HepG2 (cell line): ENCODE measurements at regions not wholly inside any gene's neighbourhood (a gene's known extent, or its start where the extent isn't known, plus 50 kb on each side); places are given as distances from the start of the nearest gene placed in this dataset.

Source experiments
- ATAC-seq: fragments of 200-7000 bp; cut with Tn5 transposase; 3 replicates; pipeline ENCODE4 v1.9.1; 2020; ENCODE audit warnings: mild to moderate bottlenecking, moderate library complexity
- BruUV-seq: library from RNA; stranded (reverse); fragments of 400-500 nt; replicated peaks from 2 replicates; lab custom pipeline; 2021; lab: Mats Ljungman, UMichigan
- CTCF ChIA-PET: fragments of 300-600 bp; formaldehyde crosslinking; extraction: SDS; loops from one replicate; lab custom pipeline; 2021; ENCODE audit warnings: low total read pairs, inconsistent platforms, low intra/inter-chr PET ratio; lab: Yijun Ruan, JAX
- POLR2A ChIA-PET: fragments of 350-600 bp; sonication (Branson Sonifier 250); formaldehyde crosslinking; loops from one replicate; lab custom pipeline; 2020; ENCODE audit warnings: antibody characterized with exemption, inconsistent platforms; lab: Yijun Ruan, JAX
- DNase-seq: peaks from one replicate; pipeline ENCODE4 v3.0.0-alpha.2; 2015; ENCODE audit warnings: low spot score
- FAIRE-seq: peaks from 3 replicates; lab custom pipeline; 2011; peaks lifted over from hg19 to GRCh38; lab: Jason Lieb, UNC
- H2AFZ ChIP-seq: one replicate; pipeline ENCODE4 v1.6.1; 2011; ENCODE audit warnings: low read length, inconsistent platforms
- H3K27ac ChIP-seq: fragments of 300-600 bp; 3 replicates; pipeline ENCODE4 v1.8.0; 2011; ENCODE audit warnings: mixed run types, mild to moderate bottlenecking, mixed read lengths, low read length, inconsistent platforms; ENCODE audit not compliant: insufficient read depth; ENCODE audit errors: extremely low read length
- H3K27me3 ChIP-seq, 2 experiments: fragments of 200-600 bp in 1 of 2; 2 replicates in 1 of 2; 3 replicates in 1 of 2; pipeline versions ENCODE4 v1.6.0 to v1.8.0; 2011; ENCODE audit warnings: low read length in 2 of 2, mild to moderate bottlenecking in 2 of 2, moderate library complexity in 2 of 2, inconsistent platforms in 1 of 2; ENCODE audit not compliant: insufficient read depth in 2 of 2, control insufficient read depth in 1 of 2
- H3K36me3 ChIP-seq, 2 experiments: fragments of 200-600 bp in 1 of 2; replicated peaks in 1 of 2; 2 replicates in 1 of 2; 3 replicates in 1 of 2; pipeline versions ENCODE4 v1.5.1 to v1.8.0; 2011; ENCODE audit warnings: low read length in 2 of 2, inconsistent platforms in 1 of 2; ENCODE audit not compliant: insufficient read depth in 2 of 2, control insufficient read depth in 1 of 2
- H3K4me1 ChIP-seq: 2 replicates; pipeline ENCODE4 v1.5.1; 2012; ENCODE audit warnings: low read length, inconsistent platforms; ENCODE audit not compliant: insufficient read depth
- H3K4me2 ChIP-seq: 2 replicates; pipeline ENCODE4 v1.6.0; 2011; ENCODE audit warnings: low read depth, low read length, inconsistent platforms
- H3K4me3 ChIP-seq, 3 experiments: fragments of 200-600 bp in 1 of 3; sonication (generic), shearing (Covaris generic) in 1 of 3; replicated peaks in 1 of 3; 2 replicates each; pipeline ENCODE4 v1.5.1; 2011 to 2016; ENCODE audit warnings: low read length in 3 of 3, inconsistent platforms in 2 of 3, low read depth in 2 of 3, mild to moderate bottlenecking in 2 of 3, control low read depth in 1 of 3, mixed read lengths in 1 of 3; ENCODE audit not compliant: insufficient read depth in 1 of 3
- H3K79me2 ChIP-seq: one replicate; pipeline ENCODE4 v1.6.1; 2011; ENCODE audit warnings: low read length, inconsistent platforms; ENCODE audit not compliant: insufficient read depth
- H3K9ac ChIP-seq: 2 replicates; pipeline ENCODE4 v1.6.0; 2011; ENCODE audit warnings: mild to moderate bottlenecking, low read depth, low read length, inconsistent platforms; ENCODE audit not compliant: insufficient read depth
- H3K9me3 ChIP-seq: 2 replicates; pipeline ENCODE4 v1.5.1; 2012; ENCODE audit warnings: mild to moderate bottlenecking, low read length
- H4K20me1 ChIP-seq: 2 replicates; pipeline ENCODE4 v1.6.0; 2011; ENCODE audit warnings: inconsistent platforms, mild to moderate bottlenecking, low read length, moderate library complexity; ENCODE audit not compliant: insufficient read depth
- SCMH1 ChIP-seq: sonication (generic); formaldehyde crosslinking; IDR thresholded peaks from 2 replicates; pipeline ENCODE4 v1.9.0; 2021; ENCODE audit warnings: missing genetic modification reagents, mild to moderate bottlenecking, borderline replicate concordance
- SNAPC4 ChIP-seq: sonication (generic); formaldehyde crosslinking; IDR thresholded peaks from 2 replicates; pipeline ENCODE4 v1.4.0; 2020; ENCODE audit warnings: mild to moderate bottlenecking, missing genetic modification reagents
- STAG1 ChIP-seq: sonication (generic); formaldehyde crosslinking; IDR thresholded peaks from 2 replicates; pipeline ENCODE4 v1.4.0; 2020; ENCODE audit warnings: missing genetic modification reagents
- ZBTB26 ChIP-seq: IDR thresholded peaks from 2 replicates; pipeline ENCODE4 v1.6.1; 2016; ENCODE audit warnings: missing compliant biosample characterization, missing genetic modification reagents, borderline replicate concordance
- ZNF180 ChIP-seq: sonication (generic); formaldehyde crosslinking; IDR thresholded peaks from 2 replicates; pipeline ENCODE4 v1.4.0; 2020; ENCODE audit warnings: low read depth, missing genetic modification reagents, borderline replicate concordance
- ZNF512 ChIP-seq: sonication (generic); formaldehyde crosslinking; IDR thresholded peaks from 2 replicates; pipeline ENCODE4 v1.4.0; 2020; ENCODE audit warnings: mild to moderate bottlenecking, missing genetic modification reagents
- WGBS: methylation state at CpG from one replicate; pipeline ENCODE4 v1.1.6; 2017; ENCODE audit warnings: low lambda C conversion rate; 5-methylcytosine and 5-hydroxymethylcytosine counted together
- in situ Hi-C: cut with HindIII; loops from 2 replicates; pipeline ENCODE4 v1.10.0; 2017; ENCODE audit warnings: low pct_unique_long_range_greater_than_20kb; ENCODE audit not compliant: extremely low pct_ligation_motif_present
- intact Hi-C: fragments of 100-400 bp; cut with micrococcal nuclease; formaldehyde crosslinking; loops from one replicate; pipeline ENCODE4 v1.10.0; 2022; ENCODE audit not compliant: unreplicated experiment
- TF ChIP-seq, protein P1 (sequence below): sonication (generic); formaldehyde crosslinking; IDR thresholded peaks from 2 replicates; pipeline ENCODE4 v1.8.0; 2022; ENCODE audit warnings: missing genetic modification reagents, low read depth, mild to moderate bottlenecking, borderline replicate concordance

- no peak overlapping the region for H3K9ac ChIP-seq
- intact Hi-C loops (loop anchor here (10.0 kb wide), 1 partner anchor 57 kb away; no protein-coding TSS in a partner anchor), in situ Hi-C loops (no loop called here)
- H3K36me3 ChIP-seq, result no peaks in the 10 kb centered on the region
- WGBS, result 37% methylated on average over 2 of the region's 2 CpGs
- no peaks in the 10 kb centered on the region for H3K27me3 ChIP-seq
- no peaks in the 10 kb centered on the region for H3K79me2 ChIP-seq
- peaks cover 7% of the 10 kb centered on the region for H3K4me1 ChIP-seq
- H3K4me3 ChIP-seq, result no peak overlapping the region
- H2AFZ ChIP-seq, result no peak overlapping the region
- H3K4me2 ChIP-seq, result no peak overlapping the region
- no peaks in the 10 kb centered on the region for H4K20me1 ChIP-seq
- TF ChIP-seq ZNF180 (CRISPR knock-in tag), result no peak
- BruUV-seq, result no TSS peak
- POLR2A ChIA-PET, result no interaction called here
- H3K9me3 ChIP-seq, result no peaks in the 10 kb centered on the region
- CTCF ChIA-PET, result no interaction called here
- H3K27ac ChIP-seq, result no peak overlapping the region
- FAIRE-seq (no peak), DNase-seq (no peak), ATAC-seq (no peak)
Observed at GRCh38 chr1:117691942-117692341, 86.1 kb downstream of the TENT5C start.

DNA sequence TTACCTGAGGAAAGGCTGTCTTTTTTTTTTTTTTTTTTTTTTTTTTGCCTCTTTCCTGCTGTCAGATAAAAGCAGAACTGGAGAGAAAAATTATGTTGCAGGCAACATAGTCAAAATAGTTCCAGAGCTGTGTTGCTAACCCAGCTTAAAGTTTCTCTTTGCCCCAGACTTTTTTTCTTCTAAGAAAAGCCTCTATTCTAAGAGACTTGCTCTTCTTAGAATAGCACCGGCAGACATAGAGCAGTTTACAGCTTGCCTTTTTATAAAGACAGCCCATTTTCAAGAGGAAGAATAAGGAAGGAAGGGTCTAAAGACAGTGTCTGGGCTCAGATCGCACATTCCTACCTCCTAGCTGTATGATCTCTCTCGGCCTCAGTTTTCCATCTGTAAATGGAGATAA is 88.7 kb downstream of the TENT5C start:
- no peak for ATAC-seq
- H3K27ac ChIP-seq, result no peak overlapping the region
- in situ Hi-C loops, result no loop called here
- no peaks in the 10 kb centered on the region for H3K4me1 ChIP-seq
- H3K27me3 ChIP-seq, result peaks cover 0 to 2% of the 10 kb centered on the region in 2 experiments; a peak in 1 of 5 replicates
- no peak overlapping the region for H3K9ac ChIP-seq
- H2AFZ ChIP-seq, result no peak overlapping the region
- BruUV-seq, result no TSS peak
- H3K36me3 ChIP-seq, result no peaks in the 10 kb centered on the region
- no peak overlapping the region for H3K4me2 ChIP-seq
- no peaks in the 10 kb centered on the region for H3K9me3 ChIP-seq
- FAIRE-seq, result no peak
- H4K20me1 ChIP-seq, result no peaks in the 10 kb centered on the region
- H3K4me3 ChIP-seq, result no peak overlapping the region
- 39% methylated on average over 3 of the region's 3 CpGs for WGBS
- DNase-seq, result no peak
- ChIA-PET CTCF (no interaction called here), POLR2A (no interaction called here)
- intact Hi-C loops, result loop anchor here (10.0 kb wide), 1 partner anchor 60 kb away; no protein-coding TSS in a partner anchor
- H3K79me2 ChIP-seq, result no peaks in the 10 kb centered on the region
- no peak for TF ChIP-seq SNAPC4 (CRISPR knock-in tag)
- TF ChIP-seq ZBTB26 (CRISPR knock-in tag), result no peak
- no peak for TF ChIP-seq STAG1 (CRISPR knock-in tag)
- TF ChIP-seq ZNF512 (CRISPR knock-in tag), result no peak
- no peak for TF ChIP-seq SCMH1 (CRISPR knock-in tag)
- TF ChIP-seq, protein P1, sequence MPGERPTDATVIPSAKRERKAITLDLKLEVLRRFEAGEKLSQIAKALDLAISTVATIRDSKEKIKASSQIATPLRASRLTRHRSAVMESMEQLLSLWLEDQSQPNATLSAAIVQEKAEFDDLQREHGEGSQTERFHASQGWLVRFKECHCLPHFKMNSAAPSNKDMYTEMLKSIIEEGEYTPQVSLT, result no peak
